MCF 10A (cell line): ENCODE measurements at regions not wholly inside any gene's neighbourhood (a gene's known extent, or its start where the extent isn't known, plus 50 kb on each side); places are given as distances from the start of the nearest gene placed in this dataset.

Source experiments
- BruUV-seq: library from RNA; stranded (reverse); fragments of 400-500 nt; replicated peaks from 2 replicates; lab custom pipeline; 2021; lab: Mats Ljungman, UMichigan
- CTCF ChIA-PET: fragments of 300-600 bp; sonication (Branson Sonifier 250); formaldehyde crosslinking; extraction: SDS; loops from one replicate; lab custom pipeline; 2021; ENCODE audit warnings: antibody characterized with exemption, inconsistent platforms; lab: Yijun Ruan, JAX
- POLR2A ChIA-PET: fragments of 300-600, 350-650 bp; sonication (Branson Sonifier 250); formaldehyde crosslinking; extraction: SDS; loops from one replicate; lab custom pipeline; 2020; ENCODE audit warnings: antibody characterized with exemption, inconsistent platforms; lab: Yijun Ruan, JAX
- DNase-seq: peaks from one replicate; pipeline ENCODE4 v3.0.0-alpha.2; 2018; ENCODE audit not compliant: unreplicated experiment
- H3K27ac Mint-ChIP-seq: one replicate; pipeline ENCODE4 v1.8.0; 2022; ENCODE audit warnings: mild to moderate bottlenecking, low read depth, mixed read lengths; ENCODE audit not compliant: unreplicated experiment
- H3K27me3 Mint-ChIP-seq: one replicate; pipeline ENCODE4 v1.8.0; 2022; ENCODE audit warnings: mixed read lengths; ENCODE audit not compliant: insufficient read depth, unreplicated experiment
- H3K36me3 Mint-ChIP-seq: one replicate; pipeline ENCODE4 v1.8.0; 2022; ENCODE audit warnings: mild to moderate bottlenecking, moderate library complexity, mixed read lengths; ENCODE audit not compliant: insufficient read depth, unreplicated experiment
- H3K4me1 Mint-ChIP-seq: one replicate; pipeline ENCODE4 v1.8.0; 2022; ENCODE audit warnings: mixed read lengths; ENCODE audit not compliant: insufficient read depth, unreplicated experiment
- H3K4me3 Mint-ChIP-seq: one replicate; pipeline ENCODE4 v1.8.0; 2022; ENCODE audit warnings: mild to moderate bottlenecking, moderate library complexity, mixed read lengths; ENCODE audit not compliant: unreplicated experiment
- H3K9me3 Mint-ChIP-seq: one replicate; pipeline ENCODE4 v1.8.0; 2022; ENCODE audit warnings: mixed read lengths; ENCODE audit not compliant: unreplicated experiment
- intact Hi-C: fragments of 100-400 bp; cut with micrococcal nuclease; formaldehyde crosslinking; loops from 2 replicates; pipeline ENCODE4 v1.14.1; 2022
- TF ChIP-seq, protein P1 (sequence below): fragments of 200-600 bp; IDR thresholded peaks from one replicate; pipeline ENCODE4 v1.8.0; 2022; ENCODE audit warnings: antibody characterized with exemption, mild to moderate bottlenecking; ENCODE audit not compliant: unreplicated experiment

GRCh38 chr6:133671376-133671775 is 217.5 kb upstream of the TCF21 start:
- Mint-ChIP-seq H3K9me3 (peaks cover 7% of the 10 kb centered on the region), H3K36me3 (no peaks in the 10 kb centered on the region), H3K27ac (no peak overlapping the region), H3K4me3 (no peak overlapping the region), H3K4me1 (no peaks in the 10 kb centered on the region), H3K27me3 (no peaks in the 10 kb centered on the region)
- no peak for DNase-seq
- no TSS peak for BruUV-seq
- CTCF ChIA-PET = interaction anchor here (0.6 to 0.9 kb wide), 3 partner anchors 15 to 425 kb away, joined by 3 to 6 read pairs (median 3); no protein-coding TSS in a partner anchor
- POLR2A ChIA-PET = interaction anchor here (0.6 kb wide), 1 partner anchor 17 kb away, joined by 4 read pairs; no protein-coding TSS in a partner anchor
- TF ChIP-seq, protein P1, sequence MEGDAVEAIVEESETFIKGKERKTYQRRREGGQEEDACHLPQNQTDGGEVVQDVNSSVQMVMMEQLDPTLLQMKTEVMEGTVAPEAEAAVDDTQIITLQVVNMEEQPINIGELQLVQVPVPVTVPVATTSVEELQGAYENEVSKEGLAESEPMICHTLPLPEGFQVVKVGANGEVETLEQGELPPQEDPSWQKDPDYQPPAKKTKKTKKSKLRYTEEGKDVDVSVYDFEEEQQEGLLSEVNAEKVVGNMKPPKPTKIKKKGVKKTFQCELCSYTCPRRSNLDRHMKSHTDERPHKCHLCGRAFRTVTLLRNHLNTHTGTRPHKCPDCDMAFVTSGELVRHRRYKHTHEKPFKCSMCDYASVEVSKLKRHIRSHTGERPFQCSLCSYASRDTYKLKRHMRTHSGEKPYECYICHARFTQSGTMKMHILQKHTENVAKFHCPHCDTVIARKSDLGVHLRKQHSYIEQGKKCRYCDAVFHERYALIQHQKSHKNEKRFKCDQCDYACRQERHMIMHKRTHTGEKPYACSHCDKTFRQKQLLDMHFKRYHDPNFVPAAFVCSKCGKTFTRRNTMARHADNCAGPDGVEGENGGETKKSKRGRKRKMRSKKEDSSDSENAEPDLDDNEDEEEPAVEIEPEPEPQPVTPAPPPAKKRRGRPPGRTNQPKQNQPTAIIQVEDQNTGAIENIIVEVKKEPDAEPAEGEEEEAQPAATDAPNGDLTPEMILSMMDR = no peak
- intact Hi-C loops = no loop called here

- Mint-ChIP-seq H3K27me3 (no peaks in the 10 kb centered on the region), H3K9me3 (peaks cover 7% of the 10 kb centered on the region), H3K36me3 (no peaks in the 10 kb centered on the region), H3K4me1 (no peaks in the 10 kb centered on the region), H3K27ac (no peak overlapping the region), H3K4me3 (no peak overlapping the region)
- ChIA-PET POLR2A (no interaction called here), CTCF (no interaction called here)
- BruUV-seq = no TSS peak
- TF ChIP-seq, protein P1 = no peak
- intact Hi-C loops = no loop called here
- DNase-seq = no peak
These were observed 215.9 kb upstream of the TCF21 start for GRCh38 chr6:133673056-133673455.

GRCh38 chr6:133674661-133675060 is 214.3 kb upstream of the TCF21 start:
- TF ChIP-seq, protein P1 = no peak
- ChIA-PET POLR2A (interaction anchor here (0.7 kb wide), 1 partner anchor 21 kb away, joined by 3 read pairs; no protein-coding TSS in a partner anchor), CTCF (no interaction called here)
- BruUV-seq = no TSS peak
- no peak for DNase-seq
- peaks cover 7% of the 10 kb centered on the region for H3K9me3 Mint-ChIP-seq
- no peaks in the 10 kb centered on the region for H3K27me3 Mint-ChIP-seq
- no peak overlapping the region for H3K27ac Mint-ChIP-seq
- no peaks in the 10 kb centered on the region for H3K4me1 Mint-ChIP-seq
- intact Hi-C loops = no loop called here
- H3K4me3 Mint-ChIP-seq = no peak overlapping the region
- no peaks in the 10 kb centered on the region for H3K36me3 Mint-ChIP-seq

DNA sequence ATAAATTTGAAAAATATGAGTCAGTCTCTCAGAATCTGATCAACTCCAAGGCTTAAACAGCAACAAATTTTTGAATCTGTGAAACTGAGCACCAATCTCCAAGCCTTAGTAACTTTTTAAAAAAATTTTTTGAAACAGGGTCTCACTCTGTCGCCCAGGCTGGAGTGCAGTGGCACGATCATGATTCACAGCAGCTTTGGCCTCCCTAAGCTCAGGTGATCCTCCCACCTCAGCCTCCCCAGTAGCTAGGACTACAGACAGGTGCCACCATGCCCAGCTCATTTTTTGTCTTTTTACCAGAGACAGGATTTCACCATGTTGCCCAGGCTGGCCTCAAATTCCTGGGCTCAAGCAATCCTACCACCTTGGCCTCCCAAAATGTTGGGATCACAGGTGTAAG is 207.9 kb upstream of the TCF21 start:
- TF ChIP-seq, protein P1 = no peak
- Mint-ChIP-seq H3K27ac (no peak overlapping the region), H3K27me3 (no peaks in the 10 kb centered on the region), H3K4me3 (no peak overlapping the region), H3K4me1 (no peaks in the 10 kb centered on the region), H3K9me3 (no peaks in the 10 kb centered on the region), H3K36me3 (no peaks in the 10 kb centered on the region)
- POLR2A ChIA-PET = no interaction called here
- no peak for DNase-seq
- intact Hi-C loops = no loop called here
- CTCF ChIA-PET = no interaction called here
- BruUV-seq = no TSS peak
